Heart left ventricle (tissue), 13 donors: ENCODE measurements at regions not wholly inside any gene's neighbourhood (a gene's known extent, or its start where the extent isn't known, plus 50 kb on each side); places are given as distances from the start of the nearest gene placed in this dataset.
"Not testable (repeated sequence)": the region's sequence is repeated elsewhere in the genome, so short reads cannot be mapped to it uniquely, and the experiment has no call there.

Experiments used
- CTCF ChIP-seq, 12 donors: fragments of 200-600 bp; sonication (generic) in 4 of 12; IDR thresholded peaks; one replicate each; pipeline versions ENCODE4 v1.5.0 to v1.8.0; 2018 to 2022; ENCODE audit warnings: antibody characterized with exemption in 12 of 12, mild to moderate bottlenecking in 5 of 12
- POLR2A ChIP-seq, 2 donors: fragments of 450-650 bp; IDR thresholded peaks; one replicate each; pipeline ENCODE4 v1.6.1; 2017; ENCODE audit warnings: antibody characterized with exemption in 2 of 2, mild to moderate bottlenecking in 2 of 2, moderate library complexity in 2 of 2
- donor health status: ischemic (EF 13 %, LVEDD 7.1; RV severe dilation, severe dysfunction).
- donor health status: DM: no; HTN: yes; CAD: no.
- donor health status: DM: no; HTN: no; CAD: no.
- donor health status: ischemic (EF 25% LVEDD 6.9; RV normal size, moderate dysfunction).
- donor health status: ischemic (EF 25% LVEDD 5.7; RV mildly dilated, moderate dysfunction).
- donor health status: ischemic (EF 35%, LVEDD 5.7; RV mildly dilated, moderate dysfunction).
- donor health status: nonischemic (EF 11% LVEDD 7.7; RV severe dilation, severe dysfunction).
- donor health status: DM: yes; HTN: yes; CAD: no.
- donor health status: PGD.
- donor health status: ischemic (EF 29% LVEDD 5.4; RV normal size, mild dysfunction).
- donor health status: nonischemic (EF 23%, LVEDD 6.1; RV moderate dilation, normal function).

- TF ChIP-seq CTCF, POLR2A (IDR thresholded peaks at IDR 0.05): not testable (repeated sequence)
Measured at GRCh38 chr11:50147946-50148345, 115.3 kb downstream of the OR4C45 start.
